ES-I3 (cell line): ENCODE measurements at regions not wholly inside any gene's neighbourhood (a gene's known extent, or its start where the extent isn't known, plus 50 kb on each side); places are given as distances from the start of the nearest gene placed in this dataset.

Experiments used
- H3K36me3 ChIP-seq: 2 replicates; pipeline ENCODE4 v1.6.1; 2013; ENCODE audit warnings: mild to moderate bottlenecking, low read length, control low read depth, moderate library complexity; ENCODE audit not compliant: insufficient read depth
- H3K4me1 ChIP-seq: 2 replicates; pipeline ENCODE4 v1.6.1; 2013; ENCODE audit warnings: mild to moderate bottlenecking, control low read depth, low read length; ENCODE audit not compliant: insufficient read depth
- H3K9ac ChIP-seq: 2 replicates; pipeline ENCODE4 v1.6.1; 2013; ENCODE audit warnings: low read depth, mild to moderate bottlenecking, low read length, moderate library complexity
- H3K9me3 ChIP-seq: 2 replicates; pipeline ENCODE4 v1.6.1; 2013; ENCODE audit warnings: mild to moderate bottlenecking, low read length, moderate library complexity; ENCODE audit not compliant: control insufficient read depth, insufficient read depth

DNA sequence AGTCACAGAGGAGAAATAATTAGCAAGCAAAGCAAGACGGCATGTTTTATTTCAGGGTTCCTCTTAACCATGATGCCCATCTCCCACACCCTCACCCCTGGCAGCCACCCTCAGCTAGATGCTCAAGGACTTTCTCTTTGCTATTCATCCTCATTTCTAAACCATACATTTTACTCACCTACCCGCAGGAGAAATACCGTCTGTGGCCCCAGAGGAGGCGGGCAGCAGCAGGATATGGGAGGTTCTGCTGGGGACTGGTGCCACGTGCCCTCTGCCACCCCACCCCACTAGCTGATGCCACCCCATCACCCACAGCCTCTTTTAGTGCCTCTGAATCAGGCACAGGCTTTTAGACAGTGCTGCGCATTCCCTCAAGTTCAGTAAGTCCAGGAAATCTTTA, 168.7 kb upstream of the ITGB1 start:
- Histone ChIP-seq H3K4me1 (no peaks in the 10 kb centered on the region), H3K9me3 (no peaks in the 10 kb centered on the region), H3K9ac (no peak overlapping the region)

DNA sequence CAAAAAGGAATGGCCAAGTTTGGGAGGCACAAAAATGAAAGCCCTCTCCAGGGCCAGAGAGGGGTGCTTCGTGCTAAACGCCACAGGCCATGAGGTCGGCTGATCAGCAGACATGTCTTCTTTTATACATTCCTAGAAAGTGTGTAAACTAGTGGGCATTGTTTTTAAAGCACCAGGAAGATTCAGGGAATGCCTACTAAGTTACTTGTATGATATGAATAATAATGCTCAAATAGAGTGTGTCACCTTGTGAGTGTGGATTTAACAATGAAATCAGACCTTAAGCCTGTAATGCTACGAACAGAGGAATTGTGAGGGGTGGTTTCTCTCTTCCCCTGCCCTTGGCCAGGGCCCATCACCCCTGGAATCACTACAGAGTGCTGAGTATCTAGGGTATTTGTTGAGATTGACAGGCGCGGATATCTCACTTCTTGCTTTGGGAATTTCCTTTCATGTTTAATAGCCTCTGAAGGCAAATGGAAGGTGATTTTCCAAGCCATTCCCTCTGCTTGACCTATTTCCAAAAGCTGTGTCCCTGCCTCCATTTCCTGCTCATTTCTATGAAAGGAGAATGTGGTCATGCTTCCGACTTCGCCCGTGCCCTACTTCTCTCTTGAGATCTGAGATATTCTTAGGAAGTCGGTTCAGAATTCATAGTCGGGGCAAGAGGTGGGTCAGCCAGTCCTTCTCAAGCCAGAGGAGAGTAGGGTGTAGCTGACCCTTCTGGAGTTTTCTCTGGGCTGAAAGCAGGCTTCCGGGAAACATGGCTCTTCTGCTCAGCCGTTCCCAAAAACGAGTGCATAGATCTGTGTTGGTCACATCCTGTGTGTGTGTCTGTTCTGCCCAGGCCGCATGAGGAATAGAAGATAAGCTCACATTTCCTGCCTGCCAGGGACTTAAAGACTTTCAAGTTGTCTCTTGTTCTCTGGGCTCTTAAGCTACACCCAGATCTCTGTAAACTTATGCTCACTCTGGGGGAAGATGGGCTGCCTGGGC, 167.8 kb upstream of the ITGB1 start:
- Histone ChIP-seq H3K4me1 (no peaks in the 10 kb centered on the region), H3K36me3 (no peaks in the 10 kb centered on the region), H3K9ac (no peak overlapping the region), H3K9me3 (no peaks in the 10 kb centered on the region)

More for the DNA sequence above, 168.7 kb upstream of the ITGB1 start:
- H3K36me3 ChIP-seq: no peaks in the 10 kb centered on the region

DNA sequence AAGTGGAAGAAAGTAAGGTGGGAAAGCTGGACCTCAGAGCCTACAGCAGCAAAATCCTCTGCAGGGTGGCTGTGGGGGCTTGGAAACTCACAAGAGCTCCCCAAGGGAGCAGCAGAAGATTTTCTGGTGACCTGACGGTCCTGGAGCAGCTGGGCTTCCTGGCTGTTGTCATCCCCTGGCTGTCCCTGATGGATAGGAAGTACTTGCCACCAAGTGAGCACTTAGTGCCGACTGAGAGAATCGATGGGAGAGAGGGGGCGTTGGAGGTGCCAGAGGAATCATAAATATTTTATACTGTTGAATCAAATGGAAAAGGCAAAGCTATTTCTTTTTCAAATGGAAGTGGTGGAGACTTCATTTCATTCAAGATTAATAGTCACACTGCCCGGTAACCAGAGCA, 167.1 kb upstream of the ITGB1 start:
- Histone ChIP-seq H3K4me1 (no peaks in the 10 kb centered on the region), H3K9ac (no peak overlapping the region), H3K9me3 (no peaks in the 10 kb centered on the region), H3K36me3 (no peaks in the 10 kb centered on the region)

DNA sequence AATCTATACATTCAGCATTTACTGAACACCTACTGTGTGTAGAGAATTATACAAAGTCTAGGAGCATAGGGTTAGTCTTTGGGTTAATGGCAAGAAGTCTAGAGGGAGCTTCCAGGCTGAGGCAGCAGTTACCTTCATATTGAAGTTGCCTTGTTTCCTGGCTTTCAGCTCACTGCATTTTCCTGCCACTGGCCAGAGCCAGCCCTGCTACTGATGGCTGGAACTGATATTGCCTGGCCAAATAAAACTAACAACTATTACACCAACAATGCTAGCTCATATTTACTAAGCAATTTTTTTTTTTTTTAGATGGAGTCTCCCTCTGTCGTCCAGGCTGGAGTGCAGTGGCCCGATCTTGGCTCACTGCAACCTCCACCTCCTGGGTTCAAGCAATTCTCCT, 165.7 kb upstream of the ITGB1 start:
- Histone ChIP-seq H3K36me3 (no peaks in the 10 kb centered on the region), H3K9me3 (no peaks in the 10 kb centered on the region), H3K9ac (no peak overlapping the region), H3K4me1 (no peaks in the 10 kb centered on the region)

DNA sequence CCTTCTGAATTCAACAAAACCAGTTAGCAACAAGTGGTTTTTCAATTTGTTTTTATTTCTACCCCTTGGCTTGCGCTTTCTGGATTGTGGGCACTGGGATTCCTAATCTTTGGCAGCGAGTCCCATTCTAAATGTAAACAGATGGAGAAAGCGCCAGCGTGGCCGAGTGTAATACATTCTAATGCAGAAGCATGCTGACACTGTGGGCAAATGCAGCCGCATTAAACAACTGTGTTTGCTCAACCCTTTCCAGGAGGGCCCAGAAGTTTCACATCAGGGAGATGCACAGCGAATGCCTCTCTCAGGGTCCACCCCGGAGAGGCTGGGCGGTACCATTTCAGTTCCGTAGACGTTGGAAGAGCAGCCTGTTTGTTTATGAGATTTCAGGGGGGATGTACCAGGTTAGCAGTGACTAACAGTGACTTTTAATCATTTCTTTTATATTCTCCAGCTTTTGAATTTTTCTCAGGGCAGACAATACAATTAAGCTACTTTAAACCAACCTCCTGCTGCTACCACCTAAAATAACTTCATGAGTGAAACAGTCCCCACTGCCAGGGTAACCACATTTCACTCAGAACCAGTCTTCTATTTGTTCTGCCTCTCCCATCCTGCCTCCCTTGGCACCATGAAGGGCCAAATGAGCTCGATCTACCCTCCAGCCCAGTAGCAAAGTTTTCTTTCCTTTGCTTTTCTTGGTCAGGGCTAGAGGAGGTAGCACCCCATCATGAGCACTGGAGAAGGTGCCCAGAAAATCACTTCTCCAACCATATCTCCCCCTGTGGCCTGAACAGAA, 164.2 kb upstream of the ITGB1 start:
- H3K9me3 ChIP-seq: no peaks in the 10 kb centered on the region
- H3K36me3 ChIP-seq: no peaks in the 10 kb centered on the region
- H3K9ac ChIP-seq: no peak overlapping the region
- H3K4me1 ChIP-seq: no peaks in the 10 kb centered on the region

DNA sequence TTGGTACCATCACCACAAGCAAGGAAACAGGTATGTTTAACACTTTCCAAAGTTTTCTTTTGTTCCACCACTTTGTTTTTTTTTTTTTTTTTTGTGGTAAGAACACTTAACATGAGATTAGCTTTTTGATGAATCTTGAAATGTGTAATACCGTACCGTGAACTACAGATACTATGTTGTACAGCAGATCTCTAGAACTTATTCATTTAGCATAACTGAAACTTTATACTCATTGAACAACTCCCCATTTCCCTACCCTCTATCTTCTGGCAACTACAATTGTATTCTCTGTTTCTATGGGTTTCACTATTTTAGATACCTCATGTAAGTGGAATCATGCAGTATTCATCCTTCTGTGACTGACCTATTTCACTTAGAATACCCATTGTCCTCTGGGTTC, 162.7 kb upstream of the ITGB1 start:
- Histone ChIP-seq H3K9me3 (no peaks in the 10 kb centered on the region), H3K4me1 (no peaks in the 10 kb centered on the region), H3K9ac (no peak overlapping the region), H3K36me3 (no peaks in the 10 kb centered on the region)

DNA sequence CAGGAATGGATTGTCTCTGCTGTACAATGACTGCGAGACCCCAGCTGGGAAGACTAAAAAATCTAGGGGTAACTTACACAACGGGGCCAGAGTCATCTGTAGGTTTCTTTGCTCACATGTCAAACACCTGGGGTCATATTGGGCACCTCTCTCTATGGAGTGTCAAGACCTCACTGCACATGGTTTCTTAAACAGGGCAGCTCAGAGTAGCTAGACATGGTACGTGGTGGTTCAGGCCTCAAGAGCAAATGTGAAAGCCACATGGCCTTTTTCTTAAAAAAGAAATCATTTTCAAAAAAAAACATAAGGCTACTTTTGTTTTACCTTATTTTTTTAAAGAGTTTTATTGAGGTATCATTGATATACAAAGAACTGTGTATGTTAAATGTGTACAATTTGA, 162.2 kb upstream of the ITGB1 start:
- no peaks in the 10 kb centered on the region for H3K36me3 ChIP-seq
- no peaks in the 10 kb centered on the region for H3K9me3 ChIP-seq
- no peak overlapping the region for H3K9ac ChIP-seq
- no peaks in the 10 kb centered on the region for H3K4me1 ChIP-seq

DNA sequence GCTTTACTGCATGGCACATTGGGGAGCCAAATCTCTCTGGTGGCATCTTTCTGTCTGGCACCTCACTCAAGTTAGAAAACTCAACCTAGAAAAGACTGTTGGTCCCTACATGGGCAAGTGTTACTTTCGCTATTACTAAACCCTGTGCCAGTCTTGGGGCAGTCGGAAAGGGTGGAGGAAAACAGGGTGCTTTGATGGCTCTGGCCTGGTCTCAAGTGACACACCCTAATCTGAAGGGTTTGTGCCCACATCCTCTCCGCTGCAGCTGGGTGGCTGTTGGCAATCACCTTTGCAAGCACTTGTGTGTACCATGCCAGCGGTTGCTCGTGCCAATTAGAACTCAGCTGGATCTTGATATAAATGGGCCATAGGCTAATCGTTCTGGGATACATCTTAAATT, 159.8 kb upstream of the ITGB1 start:
- H3K4me1 ChIP-seq: no peaks in the 10 kb centered on the region

DNA sequence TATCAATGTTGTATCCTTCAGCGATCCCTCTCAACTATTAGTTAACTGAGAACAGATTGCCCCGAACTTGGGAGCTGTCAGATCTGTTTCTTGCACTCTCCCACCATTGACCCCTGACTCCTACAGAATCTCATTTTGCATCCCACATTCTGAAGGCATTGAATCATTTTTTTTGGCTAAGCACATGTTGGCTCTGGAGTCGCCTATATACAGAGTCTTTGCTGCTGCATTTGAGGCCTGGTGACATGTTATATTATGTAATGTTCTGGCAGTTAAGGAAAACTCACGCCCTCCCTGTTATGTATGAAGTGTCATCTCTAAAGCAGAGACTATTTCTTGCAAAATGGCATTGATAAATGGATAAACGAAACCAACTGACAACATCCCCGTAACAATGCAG, 159.2 kb upstream of the ITGB1 start:
- H3K9me3 ChIP-seq: no peaks in the 10 kb centered on the region
- H3K4me1 ChIP-seq: no peaks in the 10 kb centered on the region
- no peaks in the 10 kb centered on the region for H3K36me3 ChIP-seq
- no peak overlapping the region for H3K9ac ChIP-seq

More for the DNA sequence above, 159.8 kb upstream of the ITGB1 start:
- no peaks in the 10 kb centered on the region for H3K36me3 ChIP-seq
- no peak overlapping the region for H3K9ac ChIP-seq
- H3K9me3 ChIP-seq: no peaks in the 10 kb centered on the region

DNA sequence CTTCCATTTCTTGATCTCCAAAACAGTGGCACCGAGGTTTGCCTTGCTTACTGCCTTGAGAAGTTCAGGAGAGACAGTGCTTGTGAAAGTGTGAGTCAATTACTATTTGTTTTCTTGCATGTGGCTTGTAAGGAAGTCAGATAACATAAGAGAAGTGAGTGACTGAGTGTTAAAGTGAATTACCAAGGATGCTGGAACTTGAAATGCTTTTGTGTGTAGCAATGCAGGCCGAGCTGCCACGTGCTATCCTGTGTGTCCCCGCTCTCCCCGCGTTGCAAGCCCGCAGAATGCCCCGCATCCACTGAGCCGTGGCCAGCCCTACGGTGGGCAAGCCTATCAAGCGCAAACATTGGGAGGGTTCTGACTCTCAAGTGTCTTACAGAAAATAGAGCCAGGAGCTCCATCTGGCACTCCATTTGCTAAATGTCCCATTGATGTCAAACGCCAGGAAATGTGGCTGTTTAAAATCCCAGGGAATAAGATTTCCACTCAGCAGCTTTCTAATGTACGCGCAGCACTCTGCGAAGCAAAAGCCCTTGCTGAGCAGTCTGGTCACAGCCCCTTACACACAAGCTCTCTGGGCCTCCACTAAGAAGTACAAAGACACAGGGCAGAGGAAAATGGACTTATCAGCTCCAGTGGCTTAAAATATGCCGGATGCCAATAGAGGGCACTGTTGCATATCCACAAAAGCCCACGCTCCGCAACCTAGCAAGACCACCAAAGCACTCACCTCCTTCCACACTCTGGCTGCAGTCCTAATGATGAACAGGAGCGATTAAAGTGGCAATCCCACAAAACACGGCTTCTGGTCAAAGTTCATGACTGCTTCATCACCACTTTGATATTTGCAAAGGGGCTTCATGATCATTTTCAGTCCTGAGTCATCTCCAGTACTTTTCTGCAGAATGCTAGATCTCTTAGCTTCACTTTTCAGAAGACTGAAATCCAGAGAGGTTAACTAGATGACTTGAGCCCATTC, 158.0 kb upstream of the ITGB1 start:
- no peaks in the 10 kb centered on the region for H3K36me3 ChIP-seq
- H3K9ac ChIP-seq: no peak overlapping the region
- H3K9me3 ChIP-seq: no peaks in the 10 kb centered on the region
- H3K4me1 ChIP-seq: no peaks in the 10 kb centered on the region

DNA sequence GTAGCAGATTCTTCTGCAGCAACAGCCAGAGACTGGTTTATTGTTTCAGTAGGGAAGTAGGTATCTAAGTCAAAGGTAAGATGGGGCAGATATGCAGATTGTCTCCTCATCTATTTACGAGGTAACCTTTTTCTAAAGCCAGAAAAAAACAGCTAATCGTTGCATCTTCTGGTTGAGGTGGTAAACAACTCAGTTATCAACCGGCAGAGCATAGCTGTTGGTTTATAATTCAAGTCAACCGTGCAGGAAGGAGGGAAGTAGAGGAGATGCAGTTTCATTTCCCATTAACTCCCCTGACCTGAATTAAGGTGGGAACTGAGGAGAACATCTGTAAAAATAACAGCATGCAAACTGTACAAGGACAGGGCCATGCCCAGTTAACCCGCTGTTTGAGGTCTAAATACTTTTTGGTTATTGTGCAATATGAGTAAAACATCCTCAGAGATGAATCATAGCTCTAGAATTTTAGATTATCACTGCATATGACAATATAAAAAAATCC, 156.5 kb upstream of the ITGB1 start:
- no peaks in the 10 kb centered on the region for H3K9me3 ChIP-seq
- no peaks in the 10 kb centered on the region for H3K36me3 ChIP-seq
- H3K9ac ChIP-seq: no peak overlapping the region
- no peaks in the 10 kb centered on the region for H3K4me1 ChIP-seq

DNA sequence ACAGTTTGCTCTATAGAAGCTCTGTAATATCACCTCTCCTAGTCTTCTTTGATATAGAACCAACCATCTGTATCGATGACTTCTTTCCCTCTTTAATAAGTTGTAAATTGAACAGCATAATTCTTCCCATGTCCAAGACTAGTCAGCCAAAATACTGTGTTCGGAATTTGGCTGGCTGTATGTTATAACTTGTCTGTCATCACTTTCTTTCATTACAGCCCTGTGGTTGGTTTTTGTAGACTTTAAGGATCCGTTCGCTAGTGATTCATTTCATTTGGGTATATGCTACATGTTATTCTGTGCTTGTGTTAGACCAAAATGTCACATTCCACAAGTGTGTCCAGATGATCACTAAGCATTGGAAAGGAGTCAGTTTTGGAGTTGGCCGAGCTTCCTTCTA, 155.4 kb upstream of the ITGB1 start:
- H3K4me1 ChIP-seq: no peaks in the 10 kb centered on the region
- H3K9ac ChIP-seq: no peak overlapping the region
- H3K9me3 ChIP-seq: no peaks in the 10 kb centered on the region
- H3K36me3 ChIP-seq: no peaks in the 10 kb centered on the region

DNA sequence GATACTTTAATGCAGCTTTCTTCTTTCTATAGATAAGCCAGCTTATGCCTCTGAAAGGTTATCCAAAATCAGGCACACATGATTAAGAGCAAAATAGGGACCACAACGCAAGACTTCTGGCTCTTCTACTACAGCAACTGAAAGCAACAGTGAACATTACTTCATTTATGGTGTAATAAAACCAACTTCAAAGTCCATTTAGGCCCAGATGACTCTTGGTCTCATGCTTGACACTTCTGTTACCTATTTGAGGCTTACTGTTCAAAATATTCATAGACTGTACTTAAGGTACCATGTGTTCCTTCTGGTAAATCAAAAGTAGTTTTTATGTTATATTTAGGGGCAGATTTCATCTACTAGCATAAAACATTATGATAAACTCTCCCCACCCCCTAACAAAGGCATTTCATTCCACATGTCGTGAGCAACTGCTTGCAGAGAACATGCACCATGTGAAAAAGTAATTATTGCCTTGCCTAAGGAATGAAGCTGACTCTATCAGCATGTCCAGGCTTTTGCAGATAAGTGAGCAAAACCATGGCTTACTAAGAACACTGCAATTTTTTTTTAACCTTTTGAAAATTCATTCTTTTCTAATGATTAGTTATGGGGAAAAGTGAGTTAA, 154.9 kb upstream of the ITGB1 start:
- H3K36me3 ChIP-seq: no peaks in the 10 kb centered on the region
- H3K9ac ChIP-seq: no peak overlapping the region
- H3K9me3 ChIP-seq: no peaks in the 10 kb centered on the region
- H3K4me1 ChIP-seq: no peaks in the 10 kb centered on the region
